Activated CD8-positive, alpha-beta memory T cell treated with anti-CD3 and anti-CD28 coated beads, Interleukin-2, amount 50 U/mL, for 1 hour (primary cell): ENCODE measurements at regions not wholly inside any gene's neighbourhood (a gene's known extent, or its start where the extent isn't known, plus 50 kb on each side); places are given as distances from the start of the nearest gene placed in this dataset.

ENCODE experiments used
- DNase-seq: peaks from one replicate; pipeline ENCODE4 v3.0.0-alpha.2; 2020; ENCODE audit errors: extremely low read depth

DNA sequence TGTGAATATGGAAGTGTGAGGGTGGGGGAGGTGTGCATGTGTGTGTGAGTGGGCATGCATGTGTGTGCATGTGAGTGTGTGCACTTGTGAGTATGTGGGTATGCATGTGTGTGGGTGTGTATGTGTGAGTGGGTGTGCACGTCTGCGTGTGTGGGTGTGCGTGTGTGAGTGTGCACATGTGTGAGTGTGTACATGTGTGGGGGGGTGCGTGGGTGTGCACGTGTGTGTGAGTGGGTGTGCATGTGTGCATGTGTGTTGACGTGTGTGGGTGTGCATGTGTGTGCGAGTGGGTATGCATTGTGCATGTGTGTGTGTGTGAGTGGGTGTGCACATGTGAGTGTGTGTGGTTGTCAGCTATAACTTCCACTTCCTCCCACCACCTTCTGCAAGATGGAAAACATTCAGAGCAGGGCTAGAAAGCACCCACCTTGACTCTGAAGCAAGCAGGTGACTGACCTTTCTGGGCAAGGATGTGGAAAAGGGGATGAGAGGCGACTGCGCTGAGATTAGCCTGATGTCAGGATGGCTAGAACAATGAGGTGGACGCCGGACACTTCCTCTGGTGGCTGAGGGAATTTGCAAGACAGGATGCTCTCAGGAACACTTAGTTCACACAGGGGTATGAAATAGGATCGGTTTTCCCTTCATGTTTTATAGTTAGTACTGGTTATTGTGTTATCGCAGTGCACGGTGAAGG, 103.6 kb downstream of the ACKR3 start:
- no peak for DNase-seq

DNA sequence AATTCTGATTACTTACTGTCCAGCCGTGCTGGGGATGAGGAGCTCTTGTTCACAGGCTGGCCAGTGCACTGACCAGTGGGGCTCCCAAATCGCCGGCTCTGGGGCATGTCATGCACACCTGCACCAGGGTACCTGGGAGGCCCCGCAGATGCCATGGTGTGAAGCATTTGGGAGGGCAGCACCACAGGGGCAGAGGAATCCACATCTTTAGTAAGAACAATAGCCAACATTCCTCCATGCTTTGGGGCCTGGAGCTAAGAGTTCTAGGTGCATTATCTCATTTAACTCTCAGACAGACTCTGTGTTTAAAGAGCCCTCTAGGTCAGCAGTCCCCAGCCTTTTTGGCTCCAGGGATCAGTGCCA, 104.2 kb downstream of the ACKR3 start:
- DNase-seq, result no peak

DNA sequence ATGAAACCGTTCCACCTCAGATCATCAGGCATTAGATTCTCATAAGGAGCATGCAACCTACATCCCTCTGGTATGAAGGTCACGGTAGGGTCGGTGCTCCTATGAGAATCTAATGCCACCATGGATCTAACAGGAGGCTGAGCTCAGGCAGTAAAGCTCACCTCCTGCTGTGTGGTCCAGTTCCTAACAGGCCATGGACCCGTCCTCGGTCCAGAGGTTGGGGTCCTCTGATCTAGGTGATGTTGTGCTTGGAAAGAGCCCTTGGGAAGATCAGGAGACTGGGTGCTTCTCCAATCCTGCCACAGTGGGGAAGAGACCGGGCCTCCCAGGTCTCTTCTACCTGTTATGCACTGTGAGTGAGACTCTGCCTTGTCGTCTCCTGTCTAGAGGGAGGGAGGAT, 104.6 kb downstream of the ACKR3 start:
- DNase-seq, result no peak

DNA sequence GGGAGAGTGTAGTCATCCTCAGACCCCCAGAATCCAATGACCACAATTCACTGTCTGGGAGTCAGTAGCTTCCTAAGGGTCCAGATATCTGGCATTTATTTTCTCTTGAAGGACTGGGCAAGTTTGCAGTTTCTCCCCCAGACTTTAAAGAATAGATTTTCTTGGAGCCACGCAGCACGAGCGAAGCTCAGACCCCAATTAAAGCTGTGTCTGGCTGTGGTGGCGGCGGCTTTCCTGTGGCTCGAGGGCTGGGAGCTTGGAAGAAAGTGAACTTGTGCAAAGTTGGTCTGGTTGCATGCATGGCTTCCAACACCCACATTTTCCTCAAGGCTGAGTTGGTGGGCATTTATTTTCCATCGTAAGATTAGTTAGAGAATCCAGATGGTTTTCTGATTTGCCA, 105.0 kb downstream of the ACKR3 start:
- no peak for DNase-seq

DNA sequence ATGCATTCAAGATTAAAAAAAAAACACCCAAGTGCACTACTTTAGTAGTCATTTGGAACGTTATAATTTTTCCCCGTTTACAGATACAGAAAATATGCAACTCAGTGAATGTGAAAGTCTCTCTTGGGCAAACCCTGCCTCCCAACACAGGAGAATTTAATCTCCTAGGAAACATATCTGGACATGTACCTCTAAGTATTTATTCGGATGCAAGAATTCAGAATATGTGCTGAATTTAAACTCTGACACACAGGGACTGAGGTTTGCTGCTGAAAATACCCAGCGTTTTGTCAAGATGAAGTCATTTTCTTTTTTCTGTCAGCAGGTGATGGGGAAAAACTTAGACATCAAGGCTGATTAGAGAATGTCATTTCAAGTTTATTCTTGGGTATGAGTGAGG, 105.4 kb downstream of the ACKR3 start:
- no peak for DNase-seq

DNA sequence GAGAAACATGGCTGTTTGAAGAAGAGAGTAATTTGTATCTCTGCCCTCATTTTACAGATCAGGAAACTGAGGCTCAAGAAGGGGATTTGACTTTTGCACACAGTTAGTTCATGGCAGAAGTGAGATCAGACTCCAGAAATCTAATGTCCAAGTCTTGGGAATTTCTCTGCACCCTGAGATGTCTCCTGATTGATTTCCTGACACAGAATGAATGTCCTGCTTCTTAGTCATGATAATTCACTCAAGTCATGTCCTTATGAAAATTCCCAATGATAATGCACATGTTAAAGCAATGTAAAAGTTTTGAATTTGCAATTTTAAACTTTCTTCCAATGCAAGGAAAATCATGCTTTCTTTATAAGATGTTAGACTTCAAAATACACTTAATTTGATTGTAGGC, 105.9 kb downstream of the ACKR3 start:
- DNase-seq, result no peak

DNA sequence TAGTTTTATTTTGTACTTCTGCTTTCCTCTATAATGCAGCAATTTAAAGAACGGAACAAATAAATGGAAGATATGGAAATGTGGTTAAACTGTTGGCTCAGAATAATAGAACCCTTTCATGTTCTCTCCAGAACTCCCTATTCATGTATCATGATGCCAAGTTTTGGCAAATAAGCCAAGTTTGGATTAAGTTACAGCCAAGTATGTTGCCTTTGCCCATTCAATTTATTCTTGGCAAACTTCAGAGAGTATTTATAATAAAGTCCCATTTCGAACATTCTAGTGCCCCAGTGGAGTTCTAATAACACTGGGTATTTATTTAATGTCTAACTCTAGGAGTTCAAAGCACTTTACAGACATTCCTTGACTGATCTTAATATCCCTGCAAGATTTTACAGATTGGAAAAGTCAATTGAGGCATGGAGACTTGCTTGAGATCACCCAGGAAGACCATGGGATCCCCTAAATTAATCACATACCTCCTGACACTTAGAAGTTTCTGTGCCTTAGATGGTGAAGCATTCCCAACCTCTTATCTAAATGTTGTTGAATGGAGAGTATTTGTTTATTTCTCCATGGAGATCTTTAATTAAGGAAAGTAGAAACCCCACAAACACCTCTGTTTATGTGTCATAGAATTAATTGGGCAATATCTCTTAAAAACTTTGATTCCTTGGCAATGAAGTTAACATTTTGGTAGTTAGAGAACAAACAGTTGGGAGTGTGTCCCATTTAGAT, 106.7 kb downstream of the ACKR3 start:
- no peak for DNase-seq

DNA sequence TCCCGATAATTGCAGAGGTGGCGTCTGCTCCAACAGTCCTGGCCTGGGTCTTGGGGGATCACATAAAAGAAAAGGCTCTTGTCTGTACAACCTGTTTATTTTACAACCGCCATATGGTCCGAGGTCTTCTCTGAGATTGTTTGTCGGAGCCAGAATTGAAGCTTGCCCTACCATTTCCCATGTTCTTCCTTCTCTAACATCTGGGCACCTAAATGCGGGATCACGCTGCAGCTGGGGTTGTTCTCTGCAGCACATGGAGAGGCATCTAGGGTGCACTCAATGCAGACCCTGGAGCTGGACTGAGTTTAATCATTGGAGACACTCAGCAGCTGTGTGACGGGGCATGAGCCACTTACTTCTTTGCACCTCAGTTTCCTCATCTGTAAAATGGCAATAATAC, 107.7 kb downstream of the ACKR3 start:
- no peak for DNase-seq

DNA sequence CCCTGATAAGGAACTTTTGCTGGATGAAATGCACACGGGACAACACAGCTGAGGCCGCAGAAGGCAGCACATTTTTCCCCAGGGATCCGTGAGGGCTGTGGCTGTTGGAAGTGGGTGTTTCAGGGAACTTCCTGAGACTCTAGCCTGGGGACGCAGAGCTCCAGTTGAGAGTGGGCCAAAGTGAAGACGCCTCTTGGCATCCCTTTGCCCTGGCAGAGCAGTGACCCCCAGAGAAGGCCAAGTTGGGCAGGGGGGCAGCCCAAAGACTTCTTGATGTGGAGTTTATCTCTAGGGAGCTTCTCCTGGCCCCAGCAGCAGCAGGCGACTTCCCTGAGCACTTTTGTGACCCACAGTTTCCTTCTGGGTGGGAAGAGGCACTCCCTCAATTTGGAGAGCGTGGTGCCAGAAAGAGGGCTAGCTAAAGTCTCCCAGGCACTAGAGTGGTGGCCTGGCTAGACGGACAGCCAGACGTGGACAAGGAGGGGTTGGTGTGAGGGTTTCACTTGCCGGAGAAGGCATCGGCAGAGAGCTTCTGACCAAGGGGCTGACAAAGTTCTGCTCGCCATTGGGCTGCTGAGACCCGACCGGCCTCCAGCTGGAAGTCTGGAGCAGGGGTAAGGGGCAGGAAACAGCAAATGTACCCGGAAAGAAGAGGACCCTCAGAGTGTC, 108.8 kb downstream of the ACKR3 start:
- no peak for DNase-seq

DNA sequence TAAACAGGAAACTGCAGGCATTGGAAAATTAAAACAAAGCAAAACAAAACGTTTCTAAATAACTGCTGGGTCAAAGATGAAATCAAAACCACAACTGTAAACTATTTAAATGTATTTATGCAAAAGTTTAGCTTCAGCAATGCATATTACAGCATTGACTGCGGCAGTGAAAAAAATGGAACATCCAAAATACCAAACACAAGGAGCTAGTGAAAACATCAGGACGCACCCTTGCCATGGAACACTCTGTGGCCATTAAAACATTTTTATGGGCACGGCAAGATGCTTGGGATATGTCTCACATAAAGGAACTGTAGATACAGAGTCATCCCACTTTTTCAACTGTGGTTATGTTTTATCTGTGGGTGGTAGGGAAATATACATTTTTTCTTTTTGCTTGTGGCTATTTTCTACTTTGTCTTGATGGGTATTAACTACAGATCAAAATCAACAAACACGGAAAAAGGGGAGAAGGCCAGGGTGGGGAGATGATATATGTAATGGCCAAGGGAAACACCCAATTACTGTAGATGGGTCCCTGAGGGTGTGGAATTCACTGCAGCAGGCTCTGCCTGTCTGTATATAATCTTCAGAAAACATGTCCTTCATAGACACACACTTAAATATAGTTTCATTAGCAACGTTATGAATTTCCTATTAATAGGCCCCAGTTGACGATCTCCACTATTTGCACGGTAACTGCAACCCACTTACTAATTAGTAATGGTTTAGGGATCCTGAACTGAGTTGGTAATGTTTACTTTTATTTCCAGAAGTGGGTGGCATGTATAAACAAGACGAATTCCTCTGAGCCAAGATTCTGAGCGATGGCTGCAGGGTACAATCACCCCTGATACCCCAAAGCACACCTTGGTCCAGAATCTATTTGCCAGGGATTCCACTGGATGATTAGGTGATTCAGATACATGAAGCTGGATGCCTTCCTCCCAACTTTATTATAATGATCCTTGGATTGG, 110.5 kb downstream of the ACKR3 start:
- no peak for DNase-seq

DNA sequence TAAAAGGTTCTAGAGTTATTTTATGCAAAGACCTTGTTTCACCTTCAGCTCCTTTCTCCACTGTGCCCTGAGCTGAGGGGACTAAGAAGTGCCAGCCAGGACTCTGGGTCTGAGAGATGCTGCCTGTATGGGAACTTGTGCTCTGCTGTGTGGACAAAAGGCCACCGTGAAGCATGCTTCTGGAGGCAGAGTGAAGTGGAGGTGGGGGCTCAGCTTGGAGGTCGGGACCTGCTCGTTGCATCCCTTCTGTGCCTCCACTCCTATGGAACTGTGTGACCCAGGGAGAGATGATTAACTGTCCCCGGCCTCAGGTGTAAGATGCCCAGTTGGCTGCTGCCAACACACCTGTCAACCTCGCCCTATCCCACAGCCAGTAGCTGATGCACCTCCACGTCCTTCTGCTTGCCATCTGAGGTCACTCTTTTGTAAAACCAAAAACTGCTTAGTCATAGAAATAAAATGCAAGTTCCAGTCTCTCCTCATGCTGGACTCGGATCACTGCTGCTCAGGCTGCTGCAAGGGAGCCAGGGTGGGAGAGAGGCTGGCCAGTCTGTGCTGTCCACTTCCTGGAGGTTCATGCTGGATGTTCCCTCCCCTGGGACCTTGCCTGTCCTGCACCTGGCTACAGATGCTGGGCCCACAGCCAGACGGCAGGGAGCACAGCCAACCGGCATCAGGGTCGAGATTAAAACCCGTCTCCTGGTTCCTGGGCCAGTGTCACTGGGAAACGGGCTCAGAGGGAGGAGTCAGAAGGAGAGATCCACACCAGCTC, 113.2 kb downstream of the ACKR3 start:
- DNase-seq, result no peak

DNA sequence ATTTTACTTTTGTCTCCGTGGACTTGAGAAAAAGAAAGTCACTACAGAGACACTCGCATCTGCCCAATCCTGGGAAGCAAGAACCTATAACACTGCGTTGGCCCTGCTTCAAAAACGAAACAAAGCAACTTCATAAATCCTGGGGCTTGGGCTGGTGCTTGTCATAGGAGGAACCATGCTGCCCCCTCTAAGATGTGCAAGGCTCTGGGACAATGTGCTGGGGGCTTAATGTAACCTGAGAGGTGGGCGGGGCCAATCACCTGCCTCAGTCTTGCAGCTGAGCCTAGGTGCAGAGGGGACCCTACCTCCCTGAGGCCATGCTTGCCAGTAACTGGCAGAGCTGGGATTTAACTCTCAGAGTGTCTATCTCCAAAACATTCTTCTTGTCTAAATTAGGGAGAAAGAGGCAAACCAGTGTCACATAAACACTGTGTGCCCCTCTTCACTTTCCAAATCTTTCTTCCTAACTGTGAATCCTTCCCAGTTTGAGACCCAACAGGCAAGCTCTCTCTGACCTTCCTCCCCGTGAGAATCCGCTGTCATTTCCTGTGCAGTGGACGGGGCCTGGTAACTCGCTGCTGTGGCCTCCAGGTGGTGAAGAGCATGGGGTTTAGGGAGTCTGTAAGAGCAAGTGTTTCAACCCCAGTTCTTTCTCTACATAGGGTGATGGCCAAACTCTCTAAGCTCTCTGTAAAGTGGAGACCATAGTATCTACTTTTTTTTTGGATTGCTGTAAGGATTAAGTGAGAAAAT, 115.1 kb downstream of the ACKR3 start:
- no peak for DNase-seq

DNA sequence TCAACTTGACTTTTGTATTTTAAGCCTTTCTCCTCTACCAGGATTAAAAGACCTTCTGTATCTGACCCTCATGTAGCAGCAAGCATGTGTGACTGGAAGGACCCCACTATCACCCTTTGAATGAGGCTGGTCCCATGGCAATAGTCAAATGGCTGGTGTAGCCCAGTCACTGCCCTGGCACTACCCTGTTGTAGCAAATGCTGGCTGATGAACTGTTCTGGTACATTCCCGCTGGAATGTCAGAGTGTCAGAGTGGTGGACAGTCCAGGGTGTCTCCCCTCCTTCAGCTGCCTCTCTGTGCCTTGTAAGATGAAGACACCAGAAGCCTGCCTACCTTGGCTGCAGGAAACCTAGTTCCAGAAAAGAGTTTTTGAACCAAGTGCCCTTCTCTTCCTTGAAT, 115.7 kb downstream of the ACKR3 start:
- no peak for DNase-seq

DNA sequence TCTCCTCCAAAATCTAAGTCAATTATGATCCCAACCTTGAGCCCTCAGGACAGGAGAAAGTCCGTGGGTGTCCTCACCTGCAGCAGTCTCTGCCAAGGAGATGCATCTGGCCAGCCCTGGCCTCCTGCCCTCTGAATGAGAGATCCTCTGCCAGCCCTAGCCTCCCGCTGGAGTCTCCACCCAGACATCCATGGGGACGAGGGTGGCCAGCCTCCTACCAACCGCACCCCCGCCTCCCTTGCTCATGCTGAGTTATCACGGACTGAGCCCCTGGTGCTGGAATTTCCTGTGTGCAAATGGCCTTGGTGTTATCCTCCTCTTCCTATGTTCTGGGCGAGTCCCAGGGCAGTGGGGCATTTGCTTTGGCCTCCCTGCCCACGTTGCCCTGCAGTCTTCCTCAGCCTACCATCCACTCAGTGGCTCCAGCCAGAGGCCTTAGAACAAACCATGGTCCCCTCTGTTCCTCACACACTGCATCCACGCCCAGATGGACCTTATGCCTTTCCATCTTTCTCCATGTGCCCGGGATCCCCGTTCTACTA, 116.4 kb downstream of the ACKR3 start:
- no peak for DNase-seq

DNA sequence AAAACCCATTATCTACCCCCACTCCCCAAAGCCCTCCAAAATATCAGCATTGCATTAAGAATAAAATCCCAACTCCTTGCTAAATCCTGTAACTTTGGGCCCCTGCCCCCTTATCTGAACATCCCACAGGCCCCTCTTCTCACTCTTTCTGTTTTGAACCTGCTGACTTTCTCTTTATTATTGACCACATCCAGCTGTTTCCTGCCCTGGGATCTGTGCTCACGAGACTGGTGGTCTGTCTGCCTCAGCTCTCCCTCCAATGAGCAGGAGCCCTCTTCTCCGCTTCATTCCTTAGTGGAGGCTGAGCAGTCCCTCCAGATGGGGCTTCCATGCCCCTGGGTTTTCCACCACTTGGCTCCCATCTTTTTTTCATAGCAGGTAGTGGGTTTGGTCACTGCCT, 116.9 kb downstream of the ACKR3 start:
- DNase-seq, result no peak

DNA sequence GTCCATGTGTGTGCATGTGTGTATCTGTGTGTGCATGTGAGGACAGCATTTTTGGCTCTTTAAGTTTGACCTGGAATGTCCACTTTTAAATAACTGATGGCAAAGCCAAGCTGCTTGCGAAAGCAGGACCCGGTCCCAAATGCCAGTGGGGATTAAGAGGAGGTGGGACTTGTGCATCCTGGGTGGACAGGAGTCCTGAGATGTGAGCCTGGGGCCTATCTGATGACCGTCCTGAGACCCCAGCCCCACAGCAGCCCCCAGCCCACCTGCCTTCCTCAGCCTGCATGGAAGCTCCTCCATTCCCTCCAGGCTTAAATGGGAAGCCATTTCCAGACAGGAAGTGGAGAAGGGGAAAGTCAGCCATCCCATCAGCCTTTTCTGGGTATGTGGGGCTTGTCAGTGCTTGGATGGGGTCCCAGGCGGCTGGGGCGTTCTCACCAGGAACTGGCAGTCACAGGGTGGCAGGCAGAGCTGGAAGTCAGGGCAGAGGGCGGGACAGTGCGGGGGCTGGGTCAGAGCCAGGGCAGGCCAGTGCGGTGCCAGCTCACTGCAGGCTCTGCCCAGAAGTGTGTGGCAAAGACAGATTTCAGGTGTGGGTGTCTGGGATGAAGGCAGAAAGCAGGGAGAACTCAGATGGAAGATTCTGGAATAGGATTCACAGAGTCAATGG, 117.8 kb downstream of the ACKR3 start:
- DNase-seq, result no peak

DNA sequence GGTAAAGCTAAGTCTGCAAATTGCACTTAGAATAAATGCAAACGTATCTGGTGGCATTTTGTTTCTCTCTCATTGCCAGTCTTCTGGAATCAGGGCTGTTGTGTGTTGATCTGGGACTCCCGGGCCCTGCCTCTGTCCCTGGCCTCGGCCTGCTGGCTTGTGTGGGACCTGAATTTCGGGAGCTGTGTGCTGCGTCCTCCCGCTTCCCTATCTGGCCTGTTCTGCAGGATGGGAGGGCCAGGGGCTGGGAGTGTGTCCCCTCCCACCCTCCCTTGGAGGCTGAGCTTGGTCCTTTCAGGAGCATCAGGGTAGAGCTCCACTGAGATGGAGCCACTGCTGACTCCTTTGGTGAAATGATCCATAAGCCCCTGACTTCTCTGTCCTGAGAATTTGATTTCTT, 118.5 kb downstream of the ACKR3 start:
- no peak for DNase-seq

DNA sequence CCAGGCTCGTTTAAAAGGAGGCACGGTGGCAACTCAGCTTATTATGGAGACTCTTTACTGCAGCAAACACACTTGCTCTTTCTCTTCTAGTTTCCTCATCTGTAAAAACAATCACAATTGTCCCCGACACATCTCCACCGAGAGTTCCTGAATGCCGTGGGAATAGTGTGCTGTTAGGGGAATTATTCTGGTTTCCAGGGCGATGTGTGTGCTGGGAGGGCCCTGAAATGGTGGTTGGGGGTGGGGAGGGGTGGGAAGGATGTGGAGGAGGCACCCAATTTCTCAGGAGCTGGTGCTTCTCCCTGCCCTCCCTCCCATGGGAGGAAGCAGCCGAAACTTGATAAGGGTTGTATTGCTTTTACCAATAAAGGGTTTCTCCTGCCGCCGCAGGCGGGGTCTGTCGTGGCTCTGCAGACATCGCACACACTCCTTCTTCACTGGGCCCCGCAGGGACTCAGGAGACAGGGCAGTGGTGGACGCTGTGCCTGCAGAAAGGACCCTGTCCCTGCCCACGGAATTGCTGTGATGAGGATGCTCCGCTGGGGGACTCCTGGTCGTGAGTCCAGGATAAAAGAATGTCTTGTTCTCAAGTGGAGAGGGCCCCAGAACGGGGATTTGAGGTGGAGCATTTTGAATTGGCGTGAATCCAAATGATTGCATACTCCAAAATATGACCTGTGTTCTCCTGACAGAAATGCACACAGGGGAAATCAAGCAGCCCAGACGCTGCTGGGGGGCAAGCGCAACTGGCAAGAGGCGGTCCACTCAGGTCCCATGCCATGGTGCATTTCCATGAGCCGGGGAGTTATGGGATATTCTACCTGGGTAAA, 119.2 kb downstream of the ACKR3 start:
- no peak for DNase-seq

DNA sequence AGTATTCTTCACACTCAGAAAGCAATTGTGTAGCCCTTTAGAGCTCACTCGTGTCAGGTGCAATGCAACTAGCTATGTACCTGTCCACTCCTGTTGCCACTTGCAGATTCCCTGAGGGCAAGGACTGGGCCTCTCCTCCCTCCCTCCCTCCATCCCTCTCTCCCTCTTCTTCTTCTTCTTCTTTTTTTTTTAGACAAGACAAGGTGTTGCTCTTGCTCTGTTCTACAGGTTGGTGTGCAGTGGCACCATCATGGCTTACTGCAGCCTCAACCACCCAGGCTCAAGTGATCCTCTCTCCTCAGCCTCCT, 119.7 kb downstream of the ACKR3 start:
- DNase-seq, result no peak
